Fibroblast of the aortic adventitia (primary cell): ENCODE measurements at regions not wholly inside any gene's neighbourhood (a gene's known extent, or its start where the extent isn't known, plus 50 kb on each side); places are given as distances from the start of the nearest gene placed in this dataset.

Source experiments
- DNase-seq: peaks from one replicate; pipeline ENCODE4 v3.0.0-alpha.2; 2010; ENCODE audit warnings: low read depth
- H3K4me3 ChIP-seq: 2 replicates; pipeline ENCODE4 v1.5.1; 2011; ENCODE audit warnings: low read depth, mild to moderate bottlenecking, control low read depth, low read length, moderate library complexity
- TF ChIP-seq, protein P1 (sequence below): IDR thresholded peaks from 2 replicates; pipeline ENCODE4 v1.5.1; 2011; ENCODE audit warnings: mild to moderate bottlenecking, low read length, control low read depth, inconsistent platforms; ENCODE audit not compliant: insufficient read depth

DNA sequence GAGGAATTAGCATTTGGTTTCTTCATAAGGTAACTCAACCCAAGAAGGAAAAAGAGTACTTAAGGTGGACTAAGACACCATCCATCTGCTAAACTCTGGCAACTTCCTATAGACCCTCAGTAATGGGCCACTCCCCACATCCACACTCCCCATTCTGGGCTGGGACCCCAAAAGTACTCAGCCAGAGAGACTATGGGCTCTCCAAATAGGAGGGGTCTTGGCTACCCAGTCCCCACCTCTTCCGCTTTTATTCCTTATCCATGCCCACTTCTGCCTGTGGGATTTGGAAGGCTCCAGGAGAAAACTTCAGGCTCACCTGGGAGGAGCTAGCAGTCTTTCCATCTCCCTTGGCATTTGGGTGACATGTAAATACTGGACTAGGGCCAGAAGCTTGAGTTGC, 164.5 kb upstream of the CCL2 start:
- DNase-seq: no peak
- TF ChIP-seq, protein P1, sequence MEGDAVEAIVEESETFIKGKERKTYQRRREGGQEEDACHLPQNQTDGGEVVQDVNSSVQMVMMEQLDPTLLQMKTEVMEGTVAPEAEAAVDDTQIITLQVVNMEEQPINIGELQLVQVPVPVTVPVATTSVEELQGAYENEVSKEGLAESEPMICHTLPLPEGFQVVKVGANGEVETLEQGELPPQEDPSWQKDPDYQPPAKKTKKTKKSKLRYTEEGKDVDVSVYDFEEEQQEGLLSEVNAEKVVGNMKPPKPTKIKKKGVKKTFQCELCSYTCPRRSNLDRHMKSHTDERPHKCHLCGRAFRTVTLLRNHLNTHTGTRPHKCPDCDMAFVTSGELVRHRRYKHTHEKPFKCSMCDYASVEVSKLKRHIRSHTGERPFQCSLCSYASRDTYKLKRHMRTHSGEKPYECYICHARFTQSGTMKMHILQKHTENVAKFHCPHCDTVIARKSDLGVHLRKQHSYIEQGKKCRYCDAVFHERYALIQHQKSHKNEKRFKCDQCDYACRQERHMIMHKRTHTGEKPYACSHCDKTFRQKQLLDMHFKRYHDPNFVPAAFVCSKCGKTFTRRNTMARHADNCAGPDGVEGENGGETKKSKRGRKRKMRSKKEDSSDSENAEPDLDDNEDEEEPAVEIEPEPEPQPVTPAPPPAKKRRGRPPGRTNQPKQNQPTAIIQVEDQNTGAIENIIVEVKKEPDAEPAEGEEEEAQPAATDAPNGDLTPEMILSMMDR: no peak
- H3K4me3 ChIP-seq: no peak overlapping the region

DNA sequence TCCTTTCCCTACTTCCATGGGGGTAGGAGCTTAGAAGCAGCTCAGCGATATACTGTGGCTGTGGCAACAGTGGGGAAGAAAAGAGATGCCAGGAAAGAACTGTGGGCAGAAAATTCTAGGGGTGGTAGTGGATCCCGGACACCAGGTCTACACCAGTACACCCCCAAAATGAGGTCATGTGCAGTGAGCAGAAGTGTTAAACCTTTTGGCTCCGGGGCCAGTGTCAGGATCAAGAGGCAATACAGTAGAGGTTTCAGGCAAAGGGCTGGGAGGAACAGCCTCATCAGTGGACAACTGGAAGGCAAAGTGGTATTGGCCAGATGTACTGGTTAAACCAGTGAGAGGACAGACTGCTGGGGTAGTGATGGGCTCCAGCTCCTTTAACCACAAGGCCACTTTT, 163.1 kb upstream of the CCL2 start:
- TF ChIP-seq, protein P1: no peak

DNA sequence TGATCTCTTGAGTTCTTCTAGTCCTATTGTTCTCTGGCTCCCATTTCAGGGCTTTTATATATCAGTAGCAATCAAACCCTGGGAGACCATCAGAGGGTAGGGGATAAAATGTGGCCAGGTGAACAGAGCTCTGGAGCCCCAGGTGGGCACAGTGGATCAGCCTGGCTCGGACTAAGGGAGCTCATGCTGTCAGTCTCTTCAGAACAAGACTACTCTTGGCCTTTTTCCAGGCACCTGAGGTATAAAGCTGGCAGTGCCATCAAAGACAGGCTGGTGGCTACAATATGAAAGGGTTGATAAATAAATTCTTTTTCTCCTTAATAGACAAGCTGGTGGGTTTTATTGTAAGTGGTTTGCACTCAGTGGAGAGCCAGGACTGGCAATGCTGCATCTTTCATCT, 160.0 kb upstream of the CCL2 start:
- TF ChIP-seq, protein P1: no peak

More for the DNA sequence above, 163.1 kb upstream of the CCL2 start:
- no peak for DNase-seq
- no peak overlapping the region for H3K4me3 ChIP-seq

GRCh38 chr17:34098699-34099098, 156.4 kb upstream of the CCL2 start:
- TF ChIP-seq, protein P1: no peak
- no peak for DNase-seq
- no peak overlapping the region for H3K4me3 ChIP-seq

More for the DNA sequence above, 160.0 kb upstream of the CCL2 start:
- DNase-seq: no peak
- no peak overlapping the region for H3K4me3 ChIP-seq

DNA sequence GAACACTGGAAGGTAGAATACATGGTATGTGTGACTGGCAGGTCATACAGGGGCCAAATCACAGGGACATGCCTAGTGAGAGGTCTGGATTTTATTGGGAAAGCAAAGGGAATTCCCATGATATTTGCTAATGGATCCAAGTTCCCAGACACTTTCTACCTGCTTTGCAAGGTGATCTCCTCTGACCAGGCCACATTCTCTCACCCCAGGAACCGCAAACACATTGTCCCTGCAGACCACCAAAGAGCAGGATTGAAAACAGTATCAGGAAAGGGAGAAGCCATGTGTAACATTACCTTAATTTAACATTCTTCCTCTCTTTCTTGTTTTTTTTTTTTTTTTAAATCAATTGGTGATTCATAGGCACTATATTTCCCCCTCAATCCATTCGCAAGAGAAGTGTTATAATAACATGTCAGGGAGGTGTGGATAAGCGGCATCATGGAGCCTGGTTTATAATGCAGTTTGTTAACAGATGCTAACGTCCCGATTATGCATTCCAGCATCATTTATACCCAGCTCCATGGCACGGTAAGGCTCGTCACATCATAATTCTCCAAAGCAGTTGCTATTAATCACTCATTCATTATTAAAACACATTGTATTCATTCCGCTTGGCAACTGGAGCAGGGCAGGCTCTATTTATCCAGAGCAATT, 155.1 kb upstream of the CCL2 start:
- no peak overlapping the region for H3K4me3 ChIP-seq
- TF ChIP-seq, protein P1: no peak
- DNase-seq: no peak

DNA sequence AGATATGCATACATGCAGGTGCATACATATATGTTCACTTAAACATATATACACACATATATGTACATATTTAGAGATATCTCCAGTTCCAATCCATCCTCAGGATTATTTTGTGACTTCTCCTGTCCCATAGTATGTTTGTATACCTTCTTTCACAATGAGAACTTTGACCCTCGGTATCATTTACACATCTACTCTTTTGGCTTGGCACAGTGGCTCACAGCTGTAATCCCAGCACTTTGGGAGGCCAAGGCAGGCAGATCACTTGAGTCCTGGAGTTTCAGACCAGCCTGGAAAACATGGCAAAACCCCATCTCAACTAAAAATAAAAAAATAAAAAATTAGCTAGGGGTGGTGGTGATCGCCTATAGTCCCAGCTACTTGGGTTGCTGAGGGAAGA, 148.1 kb upstream of the CCL2 start:
- TF ChIP-seq, protein P1: no peak
- no peak overlapping the region for H3K4me3 ChIP-seq
- DNase-seq: no peak

DNA sequence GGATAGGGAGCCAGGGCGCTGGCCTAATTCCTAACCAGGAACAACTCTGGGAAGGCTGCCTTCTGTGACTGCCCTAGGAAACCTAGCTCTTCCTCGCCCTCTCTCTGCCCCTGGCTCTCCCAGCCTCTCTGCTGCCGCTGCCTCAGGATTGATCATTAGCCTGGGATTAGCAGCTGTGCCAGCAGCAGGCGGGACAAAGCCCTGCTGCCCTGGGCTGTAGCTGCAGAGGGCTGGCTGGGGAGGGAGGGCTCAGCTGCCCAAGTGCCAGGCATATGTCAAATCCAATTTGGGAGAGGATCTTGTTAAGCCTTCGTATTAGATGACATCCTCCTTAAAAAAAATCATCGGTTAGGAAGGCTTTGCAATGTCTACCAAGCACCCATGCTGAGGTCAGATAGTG, 144.8 kb upstream of the CCL2 start:
- no peak for DNase-seq
- TF ChIP-seq, protein P1: no peak
- H3K4me3 ChIP-seq: no peak overlapping the region
